Calu3 (cell line): ENCODE measurements at regions not wholly inside any gene's neighbourhood (a gene's known extent, or its start where the extent isn't known, plus 50 kb on each side); places are given as distances from the start of the nearest gene placed in this dataset.

Experiments used
- BruUV-seq: library from RNA; stranded (reverse); fragments of 400-500 nt; replicated peaks from 2 replicates; lab custom pipeline; 2021; lab: Mats Ljungman, UMichigan
- CTCF ChIA-PET: fragments of 300-600 bp; sonication (Branson Sonifier 250); formaldehyde crosslinking; loops from one replicate; lab custom pipeline; 2022; ENCODE audit warnings: antibody characterized with exemption; lab: Charles Lee
- DNase-seq: peaks from one replicate; pipeline ENCODE4 v3.0.0; 2022
- H3K27ac Mint-ChIP-seq: one replicate; pipeline ENCODE4 v1.8.0; 2022; ENCODE audit warnings: mixed read lengths; ENCODE audit not compliant: unreplicated experiment
- H3K27me3 Mint-ChIP-seq: one replicate; pipeline ENCODE4 v1.8.0; 2022; ENCODE audit warnings: mixed read lengths; ENCODE audit not compliant: unreplicated experiment
- H3K36me3 Mint-ChIP-seq: one replicate; pipeline ENCODE4 v1.8.0; 2022; ENCODE audit warnings: mild to moderate bottlenecking, moderate library complexity, mixed read lengths; ENCODE audit not compliant: insufficient read depth, unreplicated experiment
- H3K4me1 Mint-ChIP-seq: one replicate; pipeline ENCODE4 v1.8.0; 2022; ENCODE audit warnings: mild to moderate bottlenecking, low read depth, mixed read lengths; ENCODE audit not compliant: unreplicated experiment
- H3K4me3 Mint-ChIP-seq: one replicate; pipeline ENCODE4 v1.8.0; 2022; ENCODE audit warnings: mild to moderate bottlenecking, low read depth, moderate library complexity, mixed read lengths; ENCODE audit not compliant: unreplicated experiment
- H3K9me3 Mint-ChIP-seq: one replicate; pipeline ENCODE4 v1.8.0; 2022; ENCODE audit warnings: low read depth, mixed read lengths; ENCODE audit not compliant: unreplicated experiment
- intact Hi-C: fragments of 100-400 bp; cut with micrococcal nuclease; formaldehyde crosslinking; loops from one replicate; pipeline ENCODE4 v1.10.0; 2022; ENCODE audit not compliant: unreplicated experiment
- TF ChIP-seq, protein P1 (sequence below): fragments of 200-600 bp; IDR thresholded peaks from one replicate; pipeline ENCODE4 v1.8.0; 2022; ENCODE audit warnings: antibody characterized with exemption; ENCODE audit not compliant: unreplicated experiment

DNA sequence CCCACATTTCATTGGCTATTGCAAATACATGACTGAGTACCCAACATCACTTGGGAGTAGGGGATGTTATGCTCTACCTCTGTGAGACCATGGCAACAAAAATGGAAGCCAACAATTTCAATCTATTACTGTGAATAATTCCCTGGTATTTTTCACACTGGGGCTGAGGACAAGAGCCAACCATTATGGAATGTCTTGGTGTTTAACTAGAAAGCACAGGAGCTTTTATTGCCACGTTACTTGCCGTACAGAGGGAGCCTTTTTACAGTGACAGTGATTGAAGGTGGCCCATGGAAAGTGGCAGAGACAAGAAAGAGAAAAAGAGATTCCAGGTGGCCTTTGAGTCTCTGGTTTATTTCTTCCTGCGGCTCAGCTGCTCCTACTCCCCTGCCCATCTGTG, 105.7 kb upstream of the TBC1D5 start:
- no peak for DNase-seq
- Mint-ChIP-seq H3K36me3 (no peaks in the 10 kb centered on the region), H3K27ac (no peak overlapping the region), H3K4me1 (no peaks in the 10 kb centered on the region), H3K4me3 (no peak overlapping the region), H3K27me3 (no peaks in the 10 kb centered on the region), H3K9me3 (no peaks in the 10 kb centered on the region)
- CTCF ChIA-PET, result no interaction called here
- TF ChIP-seq, protein P1, sequence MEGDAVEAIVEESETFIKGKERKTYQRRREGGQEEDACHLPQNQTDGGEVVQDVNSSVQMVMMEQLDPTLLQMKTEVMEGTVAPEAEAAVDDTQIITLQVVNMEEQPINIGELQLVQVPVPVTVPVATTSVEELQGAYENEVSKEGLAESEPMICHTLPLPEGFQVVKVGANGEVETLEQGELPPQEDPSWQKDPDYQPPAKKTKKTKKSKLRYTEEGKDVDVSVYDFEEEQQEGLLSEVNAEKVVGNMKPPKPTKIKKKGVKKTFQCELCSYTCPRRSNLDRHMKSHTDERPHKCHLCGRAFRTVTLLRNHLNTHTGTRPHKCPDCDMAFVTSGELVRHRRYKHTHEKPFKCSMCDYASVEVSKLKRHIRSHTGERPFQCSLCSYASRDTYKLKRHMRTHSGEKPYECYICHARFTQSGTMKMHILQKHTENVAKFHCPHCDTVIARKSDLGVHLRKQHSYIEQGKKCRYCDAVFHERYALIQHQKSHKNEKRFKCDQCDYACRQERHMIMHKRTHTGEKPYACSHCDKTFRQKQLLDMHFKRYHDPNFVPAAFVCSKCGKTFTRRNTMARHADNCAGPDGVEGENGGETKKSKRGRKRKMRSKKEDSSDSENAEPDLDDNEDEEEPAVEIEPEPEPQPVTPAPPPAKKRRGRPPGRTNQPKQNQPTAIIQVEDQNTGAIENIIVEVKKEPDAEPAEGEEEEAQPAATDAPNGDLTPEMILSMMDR, result no peak
- no TSS peak for BruUV-seq
- intact Hi-C loops, result no loop called here

DNA sequence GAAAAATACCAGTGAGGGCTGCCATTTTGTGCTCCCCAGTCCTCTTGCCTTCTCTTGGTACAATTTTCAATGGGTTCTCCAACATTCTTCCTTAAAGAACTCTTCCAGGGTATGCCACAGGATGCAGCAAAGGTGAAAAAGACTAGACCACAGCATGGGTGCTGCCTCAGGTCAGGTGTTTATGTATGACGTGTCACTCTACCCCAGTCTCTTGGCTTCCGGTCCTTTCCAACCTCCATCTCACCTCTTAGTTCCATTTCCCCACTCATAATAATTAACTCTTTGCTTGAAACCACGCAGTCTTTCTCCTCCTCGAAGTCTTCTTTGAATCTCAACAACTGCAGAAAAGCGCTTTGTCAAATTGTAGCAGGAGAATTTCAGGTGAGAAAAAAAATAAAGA, 104.7 kb upstream of the TBC1D5 start:
- Mint-ChIP-seq H3K27me3 (no peaks in the 10 kb centered on the region), H3K27ac (no peak overlapping the region), H3K4me3 (no peak overlapping the region), H3K4me1 (no peaks in the 10 kb centered on the region), H3K36me3 (no peaks in the 10 kb centered on the region), H3K9me3 (no peaks in the 10 kb centered on the region)
- CTCF ChIA-PET, result interaction anchor here (0.7 kb wide), 2 partner anchors 45 to 227 kb away, joined by 3 read pairs; no protein-coding TSS in a partner anchor
- BruUV-seq, result no TSS peak
- intact Hi-C loops, result no loop called here
- TF ChIP-seq, protein P1, result no peak
- no peak for DNase-seq

DNA sequence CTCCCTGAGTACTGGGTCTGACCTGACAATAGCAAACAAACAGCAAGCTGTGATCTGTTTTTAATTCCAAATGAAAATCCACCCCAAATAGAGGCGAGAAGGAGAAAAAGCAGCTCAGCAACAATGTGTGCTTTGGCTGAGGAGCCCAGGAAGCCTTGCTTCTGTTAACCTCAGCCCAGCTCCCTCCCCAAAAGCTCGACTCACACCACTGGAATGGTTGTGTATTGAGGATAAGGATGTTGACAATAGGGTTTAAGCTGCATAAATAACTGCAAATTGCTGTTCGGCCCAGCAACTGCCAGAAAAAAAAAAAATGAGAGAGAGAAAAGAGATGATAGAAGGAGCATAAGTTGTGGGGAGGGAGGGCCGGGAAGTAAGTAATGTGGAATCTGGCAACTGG, 104.0 kb upstream of the TBC1D5 start:
- no TSS peak for BruUV-seq

DNA sequence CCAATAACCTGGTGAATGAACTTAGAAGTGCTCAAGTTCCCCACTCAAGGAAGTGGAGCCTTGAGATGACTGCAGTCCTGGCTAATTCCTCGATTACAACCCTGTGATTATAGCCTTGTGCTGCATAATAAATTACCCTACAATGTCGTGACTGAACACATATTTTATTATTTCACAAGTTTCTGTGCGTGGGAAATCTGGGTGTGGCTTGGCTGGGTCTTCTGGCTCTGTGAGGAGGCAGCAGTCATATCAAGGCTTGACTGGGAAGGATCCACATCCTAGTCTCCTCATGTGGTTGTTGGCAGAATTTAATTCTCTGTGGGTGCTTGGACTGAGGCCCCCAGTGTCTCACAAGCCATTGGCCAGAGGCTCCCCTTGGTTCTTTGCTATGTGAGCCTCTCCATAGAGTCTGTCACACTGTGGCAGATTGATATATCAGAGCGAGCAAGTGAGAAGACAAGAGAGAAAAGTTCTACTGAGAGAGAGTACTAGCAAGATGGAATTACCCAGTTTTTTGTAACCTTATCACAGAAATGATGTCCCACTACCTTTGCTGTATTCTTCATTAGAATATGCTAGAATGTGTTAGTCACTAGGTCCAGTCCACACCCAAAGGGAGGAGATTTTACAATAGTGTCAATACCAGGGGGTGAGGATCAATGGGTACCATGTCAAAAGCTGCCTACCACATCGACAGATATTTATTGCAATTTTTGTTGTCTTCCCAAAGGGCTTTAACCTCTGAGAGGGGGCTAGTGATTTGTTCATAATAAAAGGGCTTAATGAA, 102.8 kb upstream of the TBC1D5 start:
- CTCF ChIA-PET, result no interaction called here
- no peak overlapping the region for H3K27ac Mint-ChIP-seq
- H3K4me1 Mint-ChIP-seq, result no peaks in the 10 kb centered on the region
- no TSS peak for BruUV-seq
- no peak overlapping the region for H3K4me3 Mint-ChIP-seq
- intact Hi-C loops, result no loop called here
- no peaks in the 10 kb centered on the region for H3K9me3 Mint-ChIP-seq
- H3K36me3 Mint-ChIP-seq, result no peaks in the 10 kb centered on the region
- TF ChIP-seq, protein P1, result no peak
- no peaks in the 10 kb centered on the region for H3K27me3 Mint-ChIP-seq
- no peak for DNase-seq

More for the DNA sequence above, 104.0 kb upstream of the TBC1D5 start:
- no peaks in the 10 kb centered on the region for H3K4me1 Mint-ChIP-seq
- no peaks in the 10 kb centered on the region for H3K27me3 Mint-ChIP-seq
- H3K36me3 Mint-ChIP-seq, result no peaks in the 10 kb centered on the region
- no peak overlapping the region for H3K27ac Mint-ChIP-seq
- intact Hi-C loops, result no loop called here
- H3K9me3 Mint-ChIP-seq, result no peaks in the 10 kb centered on the region
- no peak overlapping the region for H3K4me3 Mint-ChIP-seq
- TF ChIP-seq, protein P1, result no peak
- CTCF ChIA-PET, result interaction anchor here (0.7 kb wide), 2 partner anchors 44 to 227 kb away, joined by 3 read pairs; no protein-coding TSS in a partner anchor
- DNase-seq, result no peak
